HepG2 (cell line): ENCODE measurements at regions not wholly inside any gene's neighbourhood (a gene's known extent, or its start where the extent isn't known, plus 50 kb on each side); places are given as distances from the start of the nearest gene placed in this dataset.

Source experiments
- ETV6 ChIP-seq: sonication (generic); formaldehyde crosslinking; conservative IDR thresholded peaks from 2 replicates; pipeline ENCODE4 v1.4.0; 2020; ENCODE audit warnings: missing genetic modification reagents
- MAFK ChIP-seq, 2 experiments: IDR thresholded peaks in 1 of 2; conservative IDR thresholded peaks in 1 of 2; 2 replicates each; pipeline ENCODE4 v1.6.1; 2011; ENCODE audit warnings: improper control_type of control experiment in 2 of 2, low read length in 2 of 2
- NFE2 ChIP-seq: sonication (generic); formaldehyde crosslinking; IDR thresholded peaks from 2 replicates; pipeline ENCODE4 v1.4.0; 2020; ENCODE audit warnings: missing genetic modification reagents
- ZC3H4 ChIP-seq: sonication (generic); formaldehyde crosslinking; IDR thresholded peaks from 2 replicates; pipeline ENCODE4 v1.4.0; 2020; ENCODE audit warnings: missing genetic modification reagents, borderline replicate concordance
- ZNF292 ChIP-seq: sonication (generic); formaldehyde crosslinking; IDR thresholded peaks from 2 replicates; pipeline ENCODE4 v1.8.1; 2022; ENCODE audit warnings: mild to moderate bottlenecking, low read depth, missing genetic modification reagents, borderline replicate concordance
- TF ChIP-seq, protein P1 (sequence below): sonication (generic); formaldehyde crosslinking; IDR thresholded peaks from 2 replicates; pipeline ENCODE4 v1.5.0; 2020; ENCODE audit warnings: mild to moderate bottlenecking, missing genetic modification reagents, moderate library complexity

DNA sequence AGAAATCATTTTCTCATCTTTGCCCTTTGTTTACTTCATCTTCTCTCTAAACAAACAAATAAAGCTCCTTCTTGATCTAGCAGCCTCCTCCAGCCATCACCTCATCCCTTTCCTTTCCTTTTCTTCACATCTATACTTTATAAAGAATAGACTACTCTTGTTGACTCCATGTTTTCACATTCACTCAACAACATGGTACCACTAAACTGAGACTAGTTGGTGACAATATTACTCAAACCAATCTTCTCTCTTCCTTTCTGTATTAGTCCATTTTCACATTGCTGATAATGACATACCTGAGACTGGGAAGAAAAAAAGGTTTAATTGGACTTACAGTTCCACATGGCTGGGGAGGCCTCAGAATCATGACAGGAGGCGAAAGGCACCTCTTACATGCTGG is 324.7 kb downstream of the SOX2 start:
- no peak for TF ChIP-seq NFE2 (CRISPR knock-in tag)
- TF ChIP-seq MAFK (conservative IDR thresholded peaks at IDR 0.05 in 1 of 2, IDR thresholded peaks at IDR 0.05 in 1 of 2; ENCODE audit: low read length in 2 of 2), result no peak
- no peak for TF ChIP-seq ETV6
- no peak for TF ChIP-seq ZC3H4 (CRISPR knock-in tag)
- TF ChIP-seq, protein P1, sequence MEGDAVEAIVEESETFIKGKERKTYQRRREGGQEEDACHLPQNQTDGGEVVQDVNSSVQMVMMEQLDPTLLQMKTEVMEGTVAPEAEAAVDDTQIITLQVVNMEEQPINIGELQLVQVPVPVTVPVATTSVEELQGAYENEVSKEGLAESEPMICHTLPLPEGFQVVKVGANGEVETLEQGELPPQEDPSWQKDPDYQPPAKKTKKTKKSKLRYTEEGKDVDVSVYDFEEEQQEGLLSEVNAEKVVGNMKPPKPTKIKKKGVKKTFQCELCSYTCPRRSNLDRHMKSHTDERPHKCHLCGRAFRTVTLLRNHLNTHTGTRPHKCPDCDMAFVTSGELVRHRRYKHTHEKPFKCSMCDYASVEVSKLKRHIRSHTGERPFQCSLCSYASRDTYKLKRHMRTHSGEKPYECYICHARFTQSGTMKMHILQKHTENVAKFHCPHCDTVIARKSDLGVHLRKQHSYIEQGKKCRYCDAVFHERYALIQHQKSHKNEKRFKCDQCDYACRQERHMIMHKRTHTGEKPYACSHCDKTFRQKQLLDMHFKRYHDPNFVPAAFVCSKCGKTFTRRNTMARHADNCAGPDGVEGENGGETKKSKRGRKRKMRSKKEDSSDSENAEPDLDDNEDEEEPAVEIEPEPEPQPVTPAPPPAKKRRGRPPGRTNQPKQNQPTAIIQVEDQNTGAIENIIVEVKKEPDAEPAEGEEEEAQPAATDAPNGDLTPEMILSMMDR, result no peak
- no peak for TF ChIP-seq ZNF292 (CRISPR knock-in tag)
